SKM-1 treated with dmso at 0.1 percent for 144 hours (cell line): ENCODE measurements at regions not wholly inside any gene's neighbourhood (a gene's known extent, or its start where the extent isn't known, plus 50 kb on each side); places are given as distances from the start of the nearest gene placed in this dataset.

Experiments
- DNase-seq: peaks from one replicate; lab custom pipeline; 2025; ENCODE audit not compliant: unreplicated experiment; lab: John Stamatoyannopoulos, UW

GRCh38 chr5:54620141-54620933 is 102.8 kb downstream of the SNX18 start:
- DNase-seq: peak; percentile 60

GRCh38 chr5:54619731-54620130 is 102.2 kb downstream of the SNX18 start:
- DNase-seq: no peak

GRCh38 chr5:54616518-54617220 is 99.1 kb downstream of the SNX18 start:
- no peak for DNase-seq

DNA sequence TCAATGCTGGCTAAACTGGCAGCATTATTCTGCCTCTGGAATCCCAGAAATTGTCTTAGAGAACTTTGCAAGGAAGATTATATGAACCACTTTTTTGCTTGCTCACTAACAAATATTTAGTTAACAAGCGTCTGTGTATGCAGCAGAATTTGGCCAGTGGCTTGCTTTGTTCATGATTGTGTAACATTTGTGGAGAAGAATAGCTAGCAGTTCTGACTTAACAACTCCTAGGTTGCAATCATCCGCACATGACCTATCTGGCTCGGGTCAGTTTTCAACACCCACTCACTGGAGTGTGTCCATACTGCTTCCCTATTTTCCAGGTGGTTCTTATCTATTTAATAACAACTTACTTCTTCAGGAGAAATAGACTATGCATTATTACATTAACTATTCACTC is 98.5 kb downstream of the SNX18 start:
- DNase-seq: peak; percentile 91

- DNase-seq: no peak
Observed at GRCh38 chr5:54615381-54615780, 97.8 kb downstream of the SNX18 start.

GRCh38 chr5:54612711-54613110 is 95.2 kb downstream of the SNX18 start:
- DNase-seq: no peak

GRCh38 chr5:54611290-54611951 is 93.9 kb downstream of the SNX18 start:
- no peak for DNase-seq

DNA sequence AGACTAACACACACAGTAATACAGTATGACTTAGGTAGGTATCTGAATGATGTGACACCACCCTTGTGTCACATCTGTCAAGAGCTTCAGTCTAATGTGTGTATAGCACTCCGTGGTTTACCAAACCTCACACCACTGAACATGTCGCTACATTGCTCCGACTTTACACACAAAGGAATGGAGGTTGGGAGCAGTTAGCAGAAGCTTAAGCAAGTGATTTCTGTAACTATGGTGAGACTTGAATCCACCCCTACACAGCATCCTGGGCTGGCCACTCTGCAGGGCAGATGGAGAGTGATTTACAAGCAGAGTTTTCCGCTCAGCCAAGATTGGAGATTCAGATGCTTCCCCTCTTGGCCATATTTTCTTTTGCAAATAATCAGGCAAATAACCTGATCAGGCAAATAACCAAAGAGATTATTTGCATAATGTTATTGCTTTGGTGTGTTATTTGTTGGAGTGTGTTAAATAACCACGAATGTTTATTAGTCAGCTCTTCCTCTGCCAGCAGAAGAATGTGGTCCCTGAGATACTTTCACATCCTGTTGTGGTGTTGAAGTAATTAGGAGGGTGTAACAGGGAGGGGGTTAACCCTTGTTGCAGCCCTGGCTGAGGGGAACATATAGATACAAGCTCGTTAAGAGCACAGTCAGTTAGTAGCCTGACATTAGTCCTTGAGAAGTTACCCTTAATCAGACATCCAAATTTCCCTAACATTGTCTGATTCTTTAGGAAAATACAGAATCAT is 92.8 kb downstream of the SNX18 start:
- DNase-seq: peak; percentile 82

GRCh38 chr5:54608423-54609085 is 91.0 kb downstream of the SNX18 start:
- DNase-seq: peak; percentile 53

DNA sequence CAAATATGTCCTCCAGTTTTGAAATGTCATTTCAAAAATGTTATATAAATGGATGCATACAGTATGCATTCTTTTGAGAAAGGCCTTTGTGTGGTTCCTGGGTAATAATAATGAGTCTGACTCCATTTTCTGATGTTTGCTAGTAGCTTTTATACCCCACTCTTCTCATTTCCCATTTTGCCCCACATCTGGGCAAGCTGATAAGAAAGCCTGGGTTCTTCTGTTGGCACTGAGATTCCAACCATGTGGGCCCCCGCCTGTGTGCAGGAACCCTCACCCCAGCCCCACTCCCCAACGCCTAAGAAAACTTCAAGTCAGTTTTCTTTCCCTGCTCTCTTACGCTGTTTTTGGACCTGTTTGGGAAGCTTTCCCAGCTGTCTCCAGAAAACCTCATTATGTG is 89.4 kb downstream of the SNX18 start:
- DNase-seq: no peak

- no peak for DNase-seq
Observed at GRCh38 chr5:54603372-54603771, 85.8 kb downstream of the SNX18 start.

DNA sequence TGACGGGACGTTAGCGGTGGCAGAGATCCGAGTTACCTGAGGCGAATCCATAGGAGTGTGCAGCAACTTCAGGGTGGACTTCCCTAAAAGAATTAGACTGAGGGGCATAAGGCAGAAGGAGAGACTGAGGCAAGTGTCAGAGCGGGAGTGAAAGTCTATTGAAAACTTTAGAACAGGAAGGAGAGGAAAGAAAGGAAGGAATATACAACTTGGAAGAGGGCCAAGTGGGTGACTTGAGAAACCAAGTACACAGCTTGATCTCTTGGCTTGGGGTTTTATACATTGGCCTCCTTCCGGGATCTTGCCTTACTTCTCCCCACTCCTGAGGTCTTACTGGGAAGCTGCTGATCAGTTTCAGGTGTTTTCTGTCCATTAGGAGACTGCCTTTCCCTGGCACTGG is 84.9 kb downstream of the SNX18 start:
- no peak for DNase-seq

DNA sequence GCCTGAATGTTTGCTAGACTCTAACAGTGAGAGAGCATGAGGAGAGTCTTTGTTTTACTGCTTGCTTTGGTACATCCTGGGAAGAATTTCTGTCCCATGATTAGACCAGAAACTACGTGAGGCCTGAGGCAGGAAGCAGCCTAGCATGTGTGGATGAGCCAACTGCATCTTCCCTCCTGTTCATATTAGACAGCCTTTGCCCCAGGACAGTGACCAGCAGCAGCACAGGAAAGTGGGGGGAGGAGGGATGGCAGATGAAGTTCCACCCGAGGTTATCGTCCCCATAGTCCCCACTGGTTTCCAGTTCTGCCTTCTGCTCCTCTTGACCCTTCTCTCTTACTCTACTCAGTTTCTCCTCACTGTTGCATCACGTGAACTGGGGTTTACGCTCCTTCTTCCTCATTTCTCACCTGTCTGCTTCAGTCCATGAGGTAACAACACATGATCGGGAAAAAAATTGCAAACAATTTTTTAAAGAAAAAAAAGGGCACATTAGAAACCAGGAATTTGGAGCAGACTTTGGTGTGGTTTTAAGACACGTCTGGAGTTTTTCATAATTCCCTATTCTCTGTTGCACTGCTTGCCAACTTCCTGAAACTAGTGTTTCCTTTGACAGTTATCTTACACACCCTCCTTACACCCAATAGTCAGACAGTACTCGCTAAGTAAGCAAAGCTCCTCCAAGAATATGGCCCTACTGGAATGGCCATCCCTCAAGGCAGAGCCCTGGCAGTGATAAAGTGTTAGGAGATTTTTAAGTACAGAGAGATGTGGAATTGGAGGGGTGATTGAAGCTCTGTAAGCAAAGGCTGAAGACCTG is 84.1 kb downstream of the SNX18 start:
- peak; percentile 60 for DNase-seq
